AG04450 (cell line): ENCODE measurements at regions not wholly inside any gene's neighbourhood (a gene's known extent, or its start where the extent isn't known, plus 50 kb on each side); places are given as distances from the start of the nearest gene placed in this dataset.
"Not testable (repeated sequence)": the region's sequence is repeated elsewhere in the genome, so short reads cannot be mapped to it uniquely, and the experiment has no call there.

Source experiments
- CTCF ChIA-PET: fragments of 300-600, 350-600 bp; formaldehyde crosslinking; extraction: SDS; loops from one replicate; lab custom pipeline; 2022; ENCODE audit warnings: antibody characterized with exemption, inconsistent platforms; lab: Charles Lee
- POLR2A ChIA-PET: fragments of 350-600 bp; formaldehyde crosslinking; extraction: SDS; loops from one replicate; lab custom pipeline; 2021; ENCODE audit warnings: antibody characterized with exemption, inconsistent platforms; lab: Yijun Ruan, JAX
- DNase-seq: peaks from one replicate; pipeline ENCODE4 v3.0.0-alpha.2; 2011; ENCODE audit warnings: low read depth, low spot score
- H3K27ac ChIP-seq: one replicate; pipeline ENCODE4 v1.5.1; 2012; ENCODE audit warnings: low read depth, low read length, control low read depth
- H3K27me3 ChIP-seq: one replicate; pipeline ENCODE4 v1.6.0; 2012; ENCODE audit warnings: low read length; ENCODE audit not compliant: control insufficient read depth, insufficient read depth
- H3K4me3 ChIP-seq: 2 replicates; pipeline ENCODE4 v1.5.1; 2011; ENCODE audit warnings: mild to moderate bottlenecking, low read depth, low read length, control low read depth
- H3K9me3 ChIP-seq: 2 replicates; pipeline ENCODE4 v1.5.1; 2012; ENCODE audit warnings: low read length; ENCODE audit not compliant: control insufficient read depth, insufficient read depth
- CTCF ChIP-seq: IDR thresholded peaks from 2 replicates; pipeline ENCODE4 v1.5.1; 2011; ENCODE audit warnings: low read depth, low read length, control low read depth, inconsistent platforms

GRCh38 chr1:37181425-37181824 lies 147.1 kb upstream of the GRIK3 start:
- TF ChIP-seq CTCF: no peak
- Histone ChIP-seq H3K9me3 (no peaks in the 10 kb centered on the region), H3K27me3 (no peaks in the 10 kb centered on the region), H3K27ac (no peak overlapping the region), H3K4me3 (no peak overlapping the region)
- DNase-seq: no peak
- ChIA-PET CTCF (no interaction called here), POLR2A (no interaction called here)

DNA sequence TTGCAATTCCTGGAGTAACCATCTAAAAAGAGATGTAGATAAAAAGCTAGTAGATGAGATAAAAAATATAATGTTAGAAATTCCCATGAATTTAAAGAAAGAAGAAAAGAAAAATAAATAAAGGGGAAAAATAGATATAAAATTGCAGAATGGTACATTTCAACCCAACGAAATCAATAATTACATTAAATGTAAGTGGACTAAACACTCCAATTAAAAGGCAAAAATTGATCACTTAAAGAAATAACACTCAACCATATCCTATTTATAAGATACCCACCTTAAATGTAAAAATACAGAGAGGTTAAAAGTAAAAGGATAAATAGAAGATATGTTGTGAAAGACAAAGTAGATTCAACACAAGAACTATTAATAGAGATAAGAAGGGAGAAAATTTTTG lies 150.5 kb upstream of the GRIK3 start:
- POLR2A ChIA-PET: no interaction called here
- CTCF ChIA-PET: no interaction called here

GRCh38 chr1:37186246-37186756 lies 152.0 kb upstream of the GRIK3 start:
- CTCF ChIA-PET: no interaction called here
- POLR2A ChIA-PET: no interaction called here
- Histone ChIP-seq H3K4me3 (no peak overlapping the region), H3K9me3 (no peaks in the 10 kb centered on the region), H3K27me3 (no peaks in the 10 kb centered on the region), H3K27ac (no peak overlapping the region)
- no peak for DNase-seq
- TF ChIP-seq CTCF: no peak

More for the DNA sequence above, 150.5 kb upstream of the GRIK3 start:
- H3K9me3 ChIP-seq: no peaks in the 10 kb centered on the region
- H3K27me3 ChIP-seq: no peaks in the 10 kb centered on the region
- no peak for TF ChIP-seq CTCF
- H3K4me3 ChIP-seq: no peak overlapping the region
- no peak overlapping the region for H3K27ac ChIP-seq
- no peak for DNase-seq

GRCh38 chr1:37189111-37189510 lies 154.8 kb upstream of the GRIK3 start:
- Histone ChIP-seq H3K27ac (no peak overlapping the region), H3K4me3 (no peak overlapping the region), H3K9me3 (no peaks in the 10 kb centered on the region), H3K27me3 (no peaks in the 10 kb centered on the region)
- ChIA-PET CTCF (no interaction called here), POLR2A (no interaction called here)
- no peak for DNase-seq
- no peak for TF ChIP-seq CTCF

DNA sequence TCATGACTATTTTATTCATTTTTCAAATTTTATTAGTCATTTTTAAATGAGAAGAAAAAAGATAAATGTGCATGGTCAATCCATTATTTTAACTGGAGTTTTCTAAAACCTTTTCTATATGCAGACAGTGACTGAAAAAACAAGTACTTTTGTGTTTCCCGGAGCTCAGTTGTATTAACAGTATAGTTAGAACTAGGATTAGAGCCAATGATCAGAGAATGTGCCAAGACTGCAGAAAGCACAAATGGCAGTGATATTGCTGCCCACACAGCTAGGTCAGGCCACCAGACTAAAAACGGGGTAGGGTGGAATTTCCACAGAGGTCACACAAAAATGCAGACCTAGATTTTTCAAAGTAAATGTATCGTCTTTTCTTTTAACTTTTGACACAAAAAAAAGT lies 163.1 kb upstream of the GRIK3 start:
- POLR2A ChIA-PET: no interaction called here
- Histone ChIP-seq H3K27ac (no peak overlapping the region), H3K27me3 (no peaks in the 10 kb centered on the region), H3K9me3 (no peaks in the 10 kb centered on the region), H3K4me3 (no peak overlapping the region)
- no peak for DNase-seq
- CTCF ChIA-PET: no interaction called here
- TF ChIP-seq CTCF: no peak

DNA sequence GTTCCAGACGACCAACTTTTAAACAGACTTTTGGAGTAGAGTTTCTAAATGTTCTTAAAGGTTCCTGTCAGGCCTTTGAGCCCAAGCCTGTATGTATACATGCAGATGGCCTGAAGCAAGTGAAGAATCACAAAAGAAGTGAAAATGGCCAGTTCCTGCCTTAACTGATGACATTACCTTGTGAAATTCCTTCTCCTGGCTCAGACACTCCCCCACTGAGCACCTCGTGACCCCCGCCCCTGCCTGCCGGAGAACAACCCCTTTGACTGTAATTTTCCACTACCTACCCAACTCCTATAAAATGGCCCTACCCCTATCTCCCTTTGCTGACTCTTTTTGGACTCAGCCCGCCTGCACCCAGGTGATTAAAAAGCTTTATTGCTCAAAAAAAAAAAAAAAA lies 180.0 kb upstream of the GRIK3 start:
- H3K27me3 ChIP-seq, H3K9me3 ChIP-seq, POLR2A ChIA-PET, CTCF ChIA-PET, H3K4me3 ChIP-seq, DNase-seq, H3K27ac ChIP-seq: not testable (repeated sequence)
